Sigmoid colon (tissue), 4 donors: ENCODE measurements at regions not wholly inside any gene's neighbourhood (a gene's known extent, or its start where the extent isn't known, plus 50 kb on each side); places are given as distances from the start of the nearest gene placed in this dataset.

ENCODE experiments used
- CTCF ChIP-seq, 4 experiments: fragments of 450-650 bp in 3 of 4; fragments of 200-600 bp in 1 of 4; IDR thresholded peaks; one replicate each; pipeline ENCODE4 v1.5.1; 2016 to 2019; ENCODE audit warnings: antibody characterized with exemption in 4 of 4, mild to moderate bottlenecking in 3 of 4, moderate library complexity in 2 of 4
- EP300 ChIP-seq, 4 donors: sonication (generic); formaldehyde crosslinking; IDR thresholded peaks; one replicate each; pipeline ENCODE4 v1.6.1; 2017; ENCODE audit warnings: antibody characterized with exemption in 4 of 4
- POLR2A ChIP-seq, 2 donors: fragments of 450-650 bp; IDR thresholded peaks; one replicate each; pipeline ENCODE4 v1.6.1; 2016; ENCODE audit warnings: antibody characterized with exemption in 2 of 2, mild to moderate bottlenecking in 2 of 2, moderate library complexity in 2 of 2

- TF ChIP-seq CTCF (IDR thresholded peaks at IDR 0.05) (no peak), EP300 (IDR thresholded peaks at IDR 0.05) (no peak), POLR2A (IDR thresholded peaks at IDR 0.05) (no peak)
Measured at GRCh38 chr5:87081016-87081415, 186.7 kb upstream of the RASA1 start.
